Caco-2 (cell line): ENCODE measurements at regions not wholly inside any gene's neighbourhood (a gene's known extent, or its start where the extent isn't known, plus 50 kb on each side); places are given as distances from the start of the nearest gene placed in this dataset.

Experiments
- BruUV-seq: library from RNA; stranded (reverse); fragments of 400-500 nt; replicated peaks from 2 replicates; lab custom pipeline; 2021; lab: Mats Ljungman, UMichigan
- CTCF ChIA-PET: fragments of 300-600 bp; sonication (Branson Sonifier 250); formaldehyde crosslinking; loops from one replicate; lab custom pipeline; 2022; ENCODE audit warnings: antibody characterized with exemption; lab: Charles Lee
- POLR2A ChIA-PET: fragments of 300-600 bp; sonication (Branson Sonifier 250); formaldehyde crosslinking; loops from one replicate; lab custom pipeline; 2022; ENCODE audit warnings: antibody characterized with exemption; lab: Charles Lee
- DNase-seq, 2 experiments: peaks; one replicate each; pipeline versions ENCODE4 v3.0.0 to v3.0.0-alpha.2; 2020 to 2022
- H3K27me3 ChIP-seq: replicated peaks from 2 replicates; pipeline ENCODE4 v1.6.0; 2011; ENCODE audit warnings: low read length; ENCODE audit not compliant: control insufficient read depth, insufficient read depth
- H3K36me3 ChIP-seq: 2 replicates; pipeline ENCODE4 v1.5.1; 2011; ENCODE audit warnings: low read length; ENCODE audit not compliant: control insufficient read depth, insufficient read depth
- H3K4me1 ChIP-seq: fragments of 250-450 bp; sonication (Bioruptor Pico); 2 replicates; pipeline ENCODE4 v1.5.1; 2020; ENCODE audit warnings: mild to moderate bottlenecking
- H3K4me3 ChIP-seq: 2 replicates; pipeline ENCODE4 v1.5.1; 2011; ENCODE audit warnings: low read depth, mild to moderate bottlenecking, control low read depth, low read length
- H3K9me3 ChIP-seq: fragments of 250-450 bp; sonication (Bioruptor Pico); 2 replicates; pipeline ENCODE4 v1.5.1; 2020; ENCODE audit warnings: mild to moderate bottlenecking, moderate library complexity
- H3K27ac Mint-ChIP-seq: one replicate; pipeline ENCODE4 v1.8.0; 2022; ENCODE audit warnings: mixed read lengths; ENCODE audit not compliant: unreplicated experiment
- H3K27me3 Mint-ChIP-seq: one replicate; pipeline ENCODE4 v1.8.0; 2022; ENCODE audit warnings: mixed read lengths; ENCODE audit not compliant: insufficient read depth, unreplicated experiment
- H3K36me3 Mint-ChIP-seq: one replicate; pipeline ENCODE4 v1.8.0; 2022; ENCODE audit warnings: mild to moderate bottlenecking, mixed read lengths; ENCODE audit not compliant: insufficient read depth, unreplicated experiment
- H3K4me1 Mint-ChIP-seq: one replicate; pipeline ENCODE4 v1.8.0; 2022; ENCODE audit warnings: low read depth, mixed read lengths; ENCODE audit not compliant: unreplicated experiment
- H3K4me3 Mint-ChIP-seq: one replicate; pipeline ENCODE4 v1.8.0; 2022; ENCODE audit warnings: mild to moderate bottlenecking, moderate library complexity, mixed read lengths; ENCODE audit not compliant: unreplicated experiment
- H3K9me3 Mint-ChIP-seq: one replicate; pipeline ENCODE4 v1.8.0; 2022; ENCODE audit warnings: mixed read lengths; ENCODE audit not compliant: unreplicated experiment
- intact Hi-C: fragments of 100-400 bp; cut with micrococcal nuclease; formaldehyde crosslinking; loops from one replicate; pipeline ENCODE4 v1.10.0; 2022; ENCODE audit not compliant: unreplicated experiment
- TF ChIP-seq, protein P1 (sequence below), 2 experiments: fragments of 200-600 bp in 1 of 2; IDR thresholded peaks; 1 replicate in 1 of 2; 2 replicates in 1 of 2; pipeline versions ENCODE4 v1.5.1 to v1.8.0; 2011 to 2022; ENCODE audit warnings: antibody characterized with exemption in 1 of 2, control low read depth in 1 of 2, inconsistent platforms in 1 of 2, low read depth in 1 of 2, low read length in 1 of 2, mild to moderate bottlenecking in 1 of 2, moderate library complexity in 1 of 2; ENCODE audit not compliant: insufficient read depth in 1 of 2, severe bottlenecking in 1 of 2, unreplicated experiment in 1 of 2

DNA sequence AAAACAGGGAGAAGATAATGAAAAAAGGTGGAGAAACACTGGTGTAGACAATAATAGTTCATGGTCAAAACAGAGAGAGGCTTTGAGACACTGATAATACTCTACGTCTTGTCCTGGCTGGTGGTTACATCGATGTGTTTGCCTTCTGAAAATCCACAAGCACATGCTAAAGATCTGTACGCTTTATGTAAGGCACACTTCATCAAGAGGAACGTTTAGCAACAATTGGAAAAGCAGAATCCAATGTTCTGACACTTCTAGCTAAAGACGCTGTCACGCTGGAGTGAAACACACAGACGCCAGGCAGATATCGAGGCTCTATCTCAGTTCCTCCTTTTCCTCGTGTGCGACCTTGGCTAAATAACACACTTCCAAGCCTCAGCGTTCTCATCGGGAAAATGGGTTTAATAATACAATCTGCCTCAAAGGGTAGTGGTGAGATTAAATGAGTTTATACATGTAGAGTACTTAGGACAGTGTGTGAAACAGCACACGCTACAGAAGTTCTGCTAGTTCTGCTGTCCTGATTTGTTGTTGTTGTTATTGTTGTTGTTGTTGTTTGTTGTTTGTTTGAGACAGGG is 386.1 kb downstream of the SETD4 start:
- Mint-ChIP-seq H3K27ac (no peak overlapping the region), H3K36me3 (no peaks in the 10 kb centered on the region), H3K9me3 (no peaks in the 10 kb centered on the region), H3K4me3 (no peak overlapping the region), H3K4me1 (no peaks in the 10 kb centered on the region), H3K27me3 (peaks cover 6% of the 10 kb centered on the region)
- Histone ChIP-seq H3K36me3 (no peaks in the 10 kb centered on the region), H3K27me3 (no peaks in the 10 kb centered on the region), H3K9me3 (no peaks in the 10 kb centered on the region), H3K4me3 (no peak overlapping the region), H3K4me1 (no peaks in the 10 kb centered on the region)
- DNase-seq, result no peak
- intact Hi-C loops, result no loop called here
- TF ChIP-seq, protein P1, sequence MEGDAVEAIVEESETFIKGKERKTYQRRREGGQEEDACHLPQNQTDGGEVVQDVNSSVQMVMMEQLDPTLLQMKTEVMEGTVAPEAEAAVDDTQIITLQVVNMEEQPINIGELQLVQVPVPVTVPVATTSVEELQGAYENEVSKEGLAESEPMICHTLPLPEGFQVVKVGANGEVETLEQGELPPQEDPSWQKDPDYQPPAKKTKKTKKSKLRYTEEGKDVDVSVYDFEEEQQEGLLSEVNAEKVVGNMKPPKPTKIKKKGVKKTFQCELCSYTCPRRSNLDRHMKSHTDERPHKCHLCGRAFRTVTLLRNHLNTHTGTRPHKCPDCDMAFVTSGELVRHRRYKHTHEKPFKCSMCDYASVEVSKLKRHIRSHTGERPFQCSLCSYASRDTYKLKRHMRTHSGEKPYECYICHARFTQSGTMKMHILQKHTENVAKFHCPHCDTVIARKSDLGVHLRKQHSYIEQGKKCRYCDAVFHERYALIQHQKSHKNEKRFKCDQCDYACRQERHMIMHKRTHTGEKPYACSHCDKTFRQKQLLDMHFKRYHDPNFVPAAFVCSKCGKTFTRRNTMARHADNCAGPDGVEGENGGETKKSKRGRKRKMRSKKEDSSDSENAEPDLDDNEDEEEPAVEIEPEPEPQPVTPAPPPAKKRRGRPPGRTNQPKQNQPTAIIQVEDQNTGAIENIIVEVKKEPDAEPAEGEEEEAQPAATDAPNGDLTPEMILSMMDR (IDR thresholded peaks at IDR 0.05; ENCODE audit: insufficient read depth in 1 of 2, low read depth in 1 of 2, low read length in 1 of 2, severe bottlenecking in 1 of 2, unreplicated experiment in 1 of 2), result no peak
- BruUV-seq, result no TSS peak
- CTCF ChIA-PET, result no interaction called here
- POLR2A ChIA-PET, result no interaction called here

DNA sequence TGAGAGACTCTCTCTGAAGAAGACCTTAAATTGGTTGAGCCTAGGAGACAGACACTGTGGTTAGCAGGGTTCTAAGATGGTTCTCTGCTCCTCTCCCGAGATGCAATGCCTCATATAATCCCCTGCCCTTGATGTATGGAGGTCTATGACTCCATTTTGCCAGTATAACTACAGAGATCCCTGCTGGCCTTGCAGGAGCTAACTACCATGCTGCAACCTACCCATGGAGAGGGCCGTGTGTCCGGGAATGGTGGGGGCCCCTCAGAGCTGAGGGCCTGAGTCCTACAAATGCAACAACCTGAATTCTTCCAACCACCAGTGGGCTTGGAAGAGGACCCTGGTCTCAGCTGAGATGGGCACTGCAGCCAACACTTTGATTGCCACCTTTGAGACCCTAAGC is 388.0 kb downstream of the SETD4 start:
- Mint-ChIP-seq H3K4me1 (no peaks in the 10 kb centered on the region), H3K4me3 (no peak overlapping the region), H3K9me3 (no peaks in the 10 kb centered on the region), H3K27ac (no peak overlapping the region), H3K36me3 (no peaks in the 10 kb centered on the region), H3K27me3 (peaks cover 3% of the 10 kb centered on the region)
- DNase-seq, result no peak
- no peaks in the 10 kb centered on the region for H3K9me3 ChIP-seq
- CTCF ChIA-PET, result no interaction called here
- H3K4me1 ChIP-seq, result no peaks in the 10 kb centered on the region
- no peaks in the 10 kb centered on the region for H3K27me3 ChIP-seq
- TF ChIP-seq, protein P1 (IDR thresholded peaks at IDR 0.05; ENCODE audit: insufficient read depth in 1 of 2, low read depth in 1 of 2, low read length in 1 of 2, severe bottlenecking in 1 of 2, unreplicated experiment in 1 of 2), result no peak
- H3K36me3 ChIP-seq, result no peaks in the 10 kb centered on the region
- BruUV-seq, result no TSS peak
- no peak overlapping the region for H3K4me3 ChIP-seq
- intact Hi-C loops, result no loop called here
- POLR2A ChIA-PET, result no interaction called here

GRCh38 chr21:35664683-35665082 is 395.6 kb downstream of the SETD4 start:
- no peak for DNase-seq
- CTCF ChIA-PET, result no interaction called here
- no peaks in the 10 kb centered on the region for H3K36me3 Mint-ChIP-seq
- TF ChIP-seq, protein P1 (IDR thresholded peaks at IDR 0.05; ENCODE audit: insufficient read depth in 1 of 2, low read depth in 1 of 2, low read length in 1 of 2, severe bottlenecking in 1 of 2, unreplicated experiment in 1 of 2), result no peak
- Histone ChIP-seq H3K36me3 (no peaks in the 10 kb centered on the region), H3K9me3 (no peaks in the 10 kb centered on the region), H3K4me1 (no peaks in the 10 kb centered on the region), H3K4me3 (no peak overlapping the region), H3K27me3 (no peaks in the 10 kb centered on the region)
- peaks cover 15% of the 10 kb centered on the region for H3K27me3 Mint-ChIP-seq
- no TSS peak for BruUV-seq
- H3K27ac Mint-ChIP-seq, result no peak overlapping the region
- H3K4me3 Mint-ChIP-seq, result no peak overlapping the region
- no peaks in the 10 kb centered on the region for H3K9me3 Mint-ChIP-seq
- intact Hi-C loops, result no loop called here
- H3K4me1 Mint-ChIP-seq, result no peaks in the 10 kb centered on the region
- POLR2A ChIA-PET, result no interaction called here
